GM04504 (cell line): ENCODE measurements at regions not wholly inside any gene's neighbourhood (a gene's known extent, or its start where the extent isn't known, plus 50 kb on each side); places are given as distances from the start of the nearest gene placed in this dataset.
"Not testable (repeated sequence)": the region's sequence is repeated elsewhere in the genome, so short reads cannot be mapped to it uniquely, and the experiment has no call there.

Experiments
- DNase-seq: peaks from one replicate; pipeline ENCODE4 v3.0.0-alpha.2; 2012; ENCODE audit warnings: low read depth

GRCh38 chr17:34740565-34741520, 161.5 kb downstream of the TMEM132E start:
- DNase-seq, result no peak

DNA sequence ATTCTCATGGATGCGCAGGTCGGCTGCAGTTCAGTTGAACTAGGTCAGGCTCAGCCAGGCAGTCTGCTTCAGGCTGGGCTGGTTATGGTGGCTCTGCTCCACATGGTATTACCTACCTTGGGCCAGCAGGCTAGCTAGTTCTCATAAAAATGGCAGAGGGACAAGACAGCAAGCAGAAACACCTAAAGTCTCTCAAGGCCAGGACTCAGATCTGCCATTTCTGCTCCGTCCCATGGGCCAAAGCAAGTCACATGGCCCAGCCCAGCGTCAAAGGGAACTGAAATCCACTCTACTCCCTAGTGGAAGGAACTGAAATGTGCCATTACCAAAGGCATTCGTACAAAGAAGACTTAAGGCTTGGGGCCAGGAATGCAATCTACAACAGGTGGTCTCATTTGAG, 160.0 kb downstream of the TMEM132E start:
- DNase-seq, result no peak

DNA sequence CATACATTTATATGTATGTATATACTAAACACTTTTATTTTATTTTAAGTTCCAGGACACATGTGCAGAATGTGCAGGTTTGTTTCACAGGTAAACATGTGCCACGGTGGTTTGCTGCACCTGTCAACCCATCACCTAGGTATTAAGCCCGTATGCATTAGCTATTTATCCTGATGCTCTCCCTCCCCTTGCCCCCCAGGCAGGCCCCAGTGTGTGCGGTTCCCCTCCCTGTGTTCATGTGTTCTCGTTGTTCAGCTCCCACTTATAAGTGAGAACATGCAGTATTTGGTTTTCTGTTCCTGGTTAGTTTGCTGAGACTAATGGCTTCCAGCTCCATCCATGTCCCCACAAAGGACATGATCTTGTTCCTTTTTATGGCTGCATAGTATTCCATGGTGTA, 158.3 kb downstream of the TMEM132E start:
- DNase-seq, result not testable (repeated sequence)

- no peak for DNase-seq
Measured at GRCh38 chr17:34736611-34737010, 157.2 kb downstream of the TMEM132E start.

GRCh38 chr17:34733333-34733732, 154.0 kb downstream of the TMEM132E start:
- DNase-seq, result no peak

GRCh38 chr17:34730816-34731215, 151.4 kb downstream of the TMEM132E start:
- DNase-seq, result no peak

GRCh38 chr17:34728771-34729310, 149.5 kb downstream of the TMEM132E start:
- DNase-seq, result no peak

DNA sequence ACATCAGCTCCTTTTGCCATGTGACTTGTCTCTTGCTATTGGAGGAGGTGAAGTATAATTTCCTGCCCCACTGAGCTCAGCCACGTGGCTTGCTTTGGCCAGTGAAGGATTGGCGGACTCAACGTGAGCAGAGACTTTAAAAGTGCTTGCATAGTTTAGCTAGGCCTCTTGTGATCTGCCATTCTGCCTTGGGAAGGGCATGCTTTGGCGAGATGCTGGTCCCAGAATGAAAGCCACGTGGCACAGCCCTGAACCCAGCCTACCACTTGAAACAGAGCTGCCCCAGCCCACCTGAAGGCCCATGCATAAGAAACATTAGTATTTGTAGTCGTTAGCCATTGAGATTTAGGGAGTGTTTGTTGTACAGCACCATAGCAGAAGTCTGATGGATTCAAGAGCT, 148.2 kb downstream of the TMEM132E start:
- DNase-seq, result no peak

- no peak for DNase-seq
Measured at GRCh38 chr17:34726536-34727384, 147.4 kb downstream of the TMEM132E start.

GRCh38 chr17:34725725-34726124, 146.3 kb downstream of the TMEM132E start:
- DNase-seq, result no peak

DNA sequence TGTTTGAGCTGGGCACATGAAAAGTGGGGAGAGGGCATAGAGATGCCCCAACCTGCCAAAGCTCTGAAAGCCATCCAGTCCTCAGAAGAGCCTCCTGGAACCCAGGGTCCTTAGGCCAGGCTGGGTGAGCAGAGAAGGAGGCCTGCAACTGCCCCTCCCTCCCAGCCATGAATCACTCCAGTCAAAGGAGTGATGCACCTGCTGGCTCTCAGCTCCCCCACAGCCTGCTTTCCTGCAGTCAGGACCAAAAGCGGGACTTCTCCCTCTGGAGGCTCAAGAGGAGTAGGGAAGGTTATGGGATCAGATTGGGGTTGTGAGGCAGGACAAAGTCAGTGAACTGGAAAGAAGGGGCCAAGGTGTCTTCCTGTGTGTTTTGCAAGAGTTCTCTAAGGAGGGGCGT, 145.6 kb downstream of the TMEM132E start:
- DNase-seq, result no peak

DNA sequence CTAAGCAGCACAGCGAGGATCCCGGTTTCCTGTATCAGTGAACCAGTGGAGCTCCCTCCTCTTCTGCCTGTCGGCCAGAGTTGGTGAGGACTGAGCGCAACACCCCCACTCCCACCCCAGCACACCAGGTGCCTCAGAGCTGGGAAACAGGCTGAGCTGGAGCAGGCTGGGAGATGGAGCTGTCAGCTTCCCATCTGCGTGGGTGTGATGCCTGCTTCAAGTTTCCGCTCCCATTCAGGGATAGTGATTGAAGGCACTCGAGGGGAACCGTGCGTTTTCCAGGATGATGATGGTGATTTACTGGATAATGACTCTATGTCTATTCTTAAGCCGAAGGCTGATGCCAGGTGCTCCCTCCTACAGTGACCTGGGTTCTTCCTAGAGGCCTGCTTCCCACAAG, 144.5 kb downstream of the TMEM132E start:
- DNase-seq, result no peak

GRCh38 chr17:34721326-34721725, 141.9 kb downstream of the TMEM132E start:
- DNase-seq, result no peak

- no peak for DNase-seq
Measured at GRCh38 chr17:34720760-34721159, 141.4 kb downstream of the TMEM132E start.

GRCh38 chr17:34719569-34719968, 140.2 kb downstream of the TMEM132E start:
- DNase-seq, result no peak

DNA sequence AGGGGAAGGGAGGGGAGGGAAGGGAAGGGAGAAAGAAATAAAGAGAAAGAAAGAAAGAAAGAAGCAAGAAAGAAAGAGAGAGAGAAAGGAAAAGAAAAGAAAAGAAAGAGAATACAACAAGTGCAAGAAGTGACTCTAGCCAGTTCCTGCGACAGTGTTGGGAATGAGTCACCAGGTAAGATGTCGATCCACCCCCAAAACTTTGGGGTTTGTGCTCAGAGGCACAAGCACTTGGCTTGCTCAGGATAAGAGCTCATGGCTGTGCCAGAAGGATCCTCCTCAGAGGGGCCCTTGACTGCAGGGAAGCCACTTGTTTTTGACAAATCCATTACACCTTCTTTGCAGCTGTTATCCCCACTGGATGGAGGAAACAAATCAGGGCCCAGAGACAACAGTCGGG, 137.7 kb downstream of the TMEM132E start:
- DNase-seq, result no peak

DNA sequence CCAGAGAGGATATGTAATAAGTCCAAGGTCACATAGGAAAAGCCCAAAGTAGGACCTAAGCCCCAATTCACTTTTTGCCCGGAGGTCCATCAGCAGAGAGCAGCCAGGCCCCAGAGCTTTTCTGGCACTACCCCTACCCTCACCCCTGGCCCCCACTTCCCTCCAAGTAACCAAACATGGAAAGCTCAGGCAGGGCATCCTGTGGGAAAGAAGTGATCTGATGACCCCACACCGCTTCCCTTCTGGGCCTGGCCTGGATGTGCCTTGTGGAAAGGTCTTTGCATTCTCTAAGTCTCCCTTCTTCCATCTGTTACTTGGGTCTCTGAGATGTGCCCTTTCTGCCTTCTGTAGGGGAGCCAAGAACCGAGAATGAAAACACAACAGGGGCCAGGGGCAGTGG, 136.9 kb downstream of the TMEM132E start:
- DNase-seq, result no peak

- no peak for DNase-seq
Measured at GRCh38 chr17:34715504-34715903, 136.1 kb downstream of the TMEM132E start.

- DNase-seq, result no peak
Measured at GRCh38 chr17:34714475-34715410, 135.4 kb downstream of the TMEM132E start.

GRCh38 chr17:34713687-34714086, 134.3 kb downstream of the TMEM132E start:
- no peak for DNase-seq

DNA sequence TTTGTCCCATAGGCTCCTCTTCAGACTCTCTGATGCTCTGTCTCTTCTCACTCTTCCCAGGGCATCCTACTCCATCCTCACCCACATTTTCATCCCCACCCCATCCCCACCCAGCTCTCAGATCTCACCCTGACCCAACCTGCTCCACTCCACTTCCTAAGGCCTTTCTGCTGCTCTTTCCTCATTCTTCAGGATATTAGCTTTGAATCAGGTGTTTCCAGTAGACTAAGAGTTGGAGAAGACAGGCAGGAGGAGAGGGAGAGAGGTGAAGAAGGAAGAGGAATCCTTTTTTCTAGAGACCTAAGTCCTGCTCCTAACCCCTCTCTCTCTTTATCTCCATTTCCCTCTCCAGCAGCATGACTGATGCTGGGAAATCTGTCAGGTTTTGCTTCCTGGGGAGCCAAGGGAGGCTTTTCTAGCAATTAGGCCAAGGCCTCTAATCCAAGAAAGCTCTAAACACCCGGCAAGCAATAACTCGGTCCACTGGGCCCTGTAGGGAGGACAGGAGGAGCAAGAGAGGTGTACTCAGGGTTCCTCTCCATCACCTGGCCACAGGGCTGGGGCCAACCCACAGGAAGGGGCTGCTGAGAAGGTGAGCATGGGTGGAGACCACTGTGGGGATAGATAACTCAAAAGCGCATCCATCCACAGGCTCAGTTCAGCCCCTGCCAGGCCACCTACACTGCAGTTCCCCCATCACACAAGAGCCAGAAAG, 133.3 kb downstream of the TMEM132E start:
- DNase-seq, result no peak
